GM13977 (cell line): ENCODE measurements at regions not wholly inside any gene's neighbourhood (a gene's known extent, or its start where the extent isn't known, plus 50 kb on each side); places are given as distances from the start of the nearest gene placed in this dataset.

Source experiments
- DNase-seq: peaks from one replicate; pipeline ENCODE4 v3.0.0; 2012; ENCODE audit warnings: low spot score
- CTCF ChIP-seq: IDR thresholded peaks from 2 replicates; pipeline ENCODE4 v1.5.1; 2012; ENCODE audit warnings: mild to moderate bottlenecking, control low read depth; ENCODE audit not compliant: insufficient read depth; ENCODE audit errors: extremely low read depth, missing control alignments
- in situ Hi-C: fragments of 300-500 bp; cut with MboI; formaldehyde crosslinking; loops from one replicate; pipeline ENCODE4 v1.12.0; 2022; ENCODE audit warnings: low sequenced_read_pairs, low pct_unique_long_range_greater_than_20kb, mixed read lengths, inconsistent platforms; ENCODE audit not compliant: unreplicated experiment

- no peak for TF ChIP-seq CTCF
- in situ Hi-C loops: no loop called here
- no peak for DNase-seq
Observed at GRCh38 chr4:166301266-166301665, 428.2 kb downstream of the TLL1 start.

GRCh38 chr4:166308647-166309046 lies 435.6 kb downstream of the TLL1 start:
- in situ Hi-C loops: no loop called here
- DNase-seq: no peak
- TF ChIP-seq CTCF: no peak

- in situ Hi-C loops: no loop called here
- no peak for DNase-seq
- no peak for TF ChIP-seq CTCF
Observed at GRCh38 chr4:166309286-166309685, 436.2 kb downstream of the TLL1 start.

GRCh38 chr4:166311169-166311568 lies 438.1 kb downstream of the TLL1 start:
- in situ Hi-C loops: no loop called here
- TF ChIP-seq CTCF: no peak
- no peak for DNase-seq

- in situ Hi-C loops: no loop called here
- TF ChIP-seq CTCF: no peak
- no peak for DNase-seq
Observed at GRCh38 chr4:166312166-166312565, 439.1 kb downstream of the TLL1 start.

- TF ChIP-seq CTCF: no peak
- DNase-seq: no peak
- in situ Hi-C loops: no loop called here
Observed at GRCh38 chr4:166314902-166315301, 441.9 kb downstream of the TLL1 start.
